HG02798 (cell line): ENCODE measurements at regions not wholly inside any gene's neighbourhood (a gene's known extent, or its start where the extent isn't known, plus 50 kb on each side); places are given as distances from the start of the nearest gene placed in this dataset.

Experiments used
- ATAC-seq: cut with Tn5 transposase; IDR thresholded peaks from one replicate; pipeline ENCODE4 v1.9.1; 2021; ENCODE audit warnings: mild to moderate bottlenecking; ENCODE audit not compliant: unreplicated experiment, poor library complexity

DNA sequence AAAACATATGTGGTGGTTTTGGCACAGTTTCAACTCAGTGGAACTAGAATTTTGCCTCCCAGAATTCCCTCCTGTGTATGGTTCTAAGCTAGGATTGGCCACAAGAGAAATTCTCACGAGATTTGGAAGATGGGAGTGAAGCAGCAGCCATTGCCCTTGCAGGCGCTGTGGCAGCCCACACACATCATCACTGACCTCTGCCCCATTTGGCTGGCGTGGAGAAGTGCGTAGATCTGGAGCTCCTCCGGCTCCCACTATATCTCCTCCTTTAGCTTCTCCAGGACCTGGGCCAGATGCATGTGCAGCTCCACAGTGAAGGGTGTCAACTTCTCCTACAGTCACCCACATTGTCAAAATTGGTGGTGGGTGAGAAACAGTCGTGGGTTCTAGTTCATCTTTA is 199.6 kb downstream of the EFHB start:
- ATAC-seq: no peak

DNA sequence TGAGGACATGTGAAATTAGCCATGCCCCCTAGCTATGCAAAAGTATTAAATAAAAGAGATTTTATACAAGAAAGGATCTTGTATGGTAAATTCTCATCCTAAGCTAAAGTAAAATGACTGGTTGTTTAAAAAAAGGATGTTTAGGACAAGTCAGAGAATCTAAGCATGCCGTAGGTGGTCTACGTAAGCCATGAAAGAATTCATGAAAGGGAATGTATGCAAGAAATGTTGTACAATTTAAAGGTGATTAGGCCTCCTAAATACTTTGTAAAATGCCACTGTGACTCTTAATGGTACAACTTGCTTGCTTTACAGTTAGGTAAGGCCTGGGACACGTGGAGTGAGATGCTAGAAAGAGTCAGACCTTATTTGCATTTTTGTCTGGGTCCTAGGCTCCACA is 209.0 kb downstream of the EFHB start:
- no peak for ATAC-seq

DNA sequence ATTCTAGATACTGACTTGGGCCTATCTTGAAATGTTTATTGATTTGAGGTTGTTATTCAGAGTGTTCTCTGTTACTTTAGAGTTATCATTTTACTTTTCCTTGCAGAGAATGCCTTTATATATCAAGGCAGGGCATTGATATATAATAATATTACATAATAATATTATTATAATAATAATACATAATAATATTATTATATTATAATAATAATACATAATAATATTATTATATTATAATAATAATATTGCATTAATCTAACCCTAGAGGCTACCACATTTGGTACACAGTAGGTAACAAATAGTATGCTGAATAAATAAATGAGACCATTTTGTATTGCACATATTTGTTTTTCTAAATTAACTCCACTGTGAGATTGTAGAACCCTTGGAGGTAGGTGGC is 216.3 kb downstream of the EFHB start:
- ATAC-seq: no peak

DNA sequence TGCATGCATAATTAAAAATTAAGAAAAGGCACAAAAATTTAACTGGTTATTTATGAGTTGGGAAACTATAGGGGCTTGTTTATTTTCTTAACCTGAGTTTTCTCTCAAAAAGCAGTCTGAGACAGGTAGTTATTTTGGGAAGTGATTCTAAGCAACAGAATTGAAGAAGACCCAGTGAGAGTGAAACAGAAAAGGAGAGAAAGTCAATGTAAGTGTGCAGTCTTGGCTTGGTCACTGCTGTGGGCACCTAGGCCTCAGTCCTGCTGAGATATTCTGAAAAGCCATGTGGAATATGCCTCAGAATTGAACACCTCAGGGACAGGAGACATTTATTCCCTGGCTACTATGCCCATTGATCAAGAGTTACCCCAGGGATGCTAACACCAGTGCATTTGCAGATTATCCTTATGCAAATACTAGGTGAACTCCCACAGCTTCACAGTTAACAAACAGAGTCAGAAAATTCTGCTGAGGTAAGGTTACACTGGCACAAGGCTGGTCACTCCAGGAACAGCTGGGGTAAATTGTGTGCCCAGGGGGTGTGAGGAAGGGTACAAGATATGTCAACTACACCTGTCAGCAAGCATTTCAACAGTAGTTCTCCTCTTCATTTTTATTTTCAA is 222.7 kb downstream of the EFHB start:
- no peak for ATAC-seq

DNA sequence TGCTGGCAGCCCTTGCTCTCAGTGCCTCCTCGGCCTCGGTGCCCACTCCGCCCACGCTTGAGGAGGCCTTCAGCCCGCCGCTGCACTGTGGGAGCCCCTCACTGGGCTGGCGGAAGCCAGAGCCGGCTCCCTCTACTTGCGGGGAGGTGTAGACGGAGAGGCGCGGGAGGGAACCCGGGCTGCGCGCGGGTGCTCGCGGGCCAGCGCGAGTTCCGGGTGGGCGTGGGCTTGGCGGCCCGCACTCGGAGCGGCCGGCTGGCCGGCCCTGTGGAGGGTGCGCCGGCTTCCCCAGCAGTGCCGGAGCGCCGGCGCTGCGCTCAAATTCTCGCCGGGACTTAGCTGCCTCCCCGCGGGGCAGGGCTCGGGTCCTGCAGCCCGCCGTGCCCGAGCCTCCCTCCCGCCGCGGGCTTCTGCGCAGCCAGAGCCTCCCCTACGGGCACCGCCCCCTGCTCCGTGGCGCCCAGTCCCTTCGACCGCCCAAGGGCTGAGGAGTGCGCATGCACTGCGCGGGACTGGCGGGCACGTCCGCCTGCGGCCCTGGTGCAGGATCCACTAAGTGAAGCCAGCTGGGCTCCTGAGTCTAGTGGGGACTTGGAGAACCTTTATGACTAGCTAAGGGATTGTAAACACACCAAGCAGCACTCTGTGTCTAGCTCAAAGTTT is 231.5 kb downstream of the EFHB start:
- ATAC-seq: no peak

DNA sequence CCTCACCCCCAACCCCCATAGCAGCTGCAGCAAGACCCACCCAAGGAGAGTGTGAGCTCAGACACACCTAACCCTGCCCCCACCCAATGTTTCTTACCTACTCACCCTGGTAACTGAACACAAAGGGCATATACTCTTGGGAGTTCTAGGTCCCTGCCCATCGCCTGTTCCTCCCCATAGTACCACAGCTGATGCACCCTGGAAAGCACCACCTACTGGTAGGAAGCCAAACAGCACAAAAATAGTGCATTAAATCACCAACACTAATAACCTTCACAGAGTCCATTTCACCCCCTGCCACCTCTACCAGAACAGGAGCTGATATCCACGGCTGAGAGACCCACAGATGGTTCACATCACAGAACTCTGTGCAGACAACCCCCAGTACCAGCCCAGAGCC is 245.2 kb downstream of the EFHB start:
- ATAC-seq: no peak

DNA sequence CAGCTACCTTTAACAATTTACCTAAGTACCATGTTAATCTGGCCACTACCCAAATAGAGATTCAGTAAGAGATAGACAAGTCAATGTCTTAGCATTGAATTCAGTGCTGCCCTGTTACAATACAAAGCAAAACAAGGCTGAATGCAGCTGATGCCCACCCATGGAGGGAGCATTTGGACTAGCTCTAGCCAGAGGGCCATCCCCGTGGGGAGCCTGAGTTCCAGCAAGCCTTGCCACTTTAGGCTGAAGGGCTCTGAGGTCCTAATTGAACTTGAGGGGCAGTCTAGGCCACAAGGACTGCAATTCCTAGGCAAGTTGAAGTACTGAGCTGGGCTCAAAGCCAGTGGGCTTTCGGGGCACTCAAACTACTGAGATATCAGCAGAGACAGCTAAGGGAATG is 265.9 kb downstream of the EFHB start:
- no peak for ATAC-seq

DNA sequence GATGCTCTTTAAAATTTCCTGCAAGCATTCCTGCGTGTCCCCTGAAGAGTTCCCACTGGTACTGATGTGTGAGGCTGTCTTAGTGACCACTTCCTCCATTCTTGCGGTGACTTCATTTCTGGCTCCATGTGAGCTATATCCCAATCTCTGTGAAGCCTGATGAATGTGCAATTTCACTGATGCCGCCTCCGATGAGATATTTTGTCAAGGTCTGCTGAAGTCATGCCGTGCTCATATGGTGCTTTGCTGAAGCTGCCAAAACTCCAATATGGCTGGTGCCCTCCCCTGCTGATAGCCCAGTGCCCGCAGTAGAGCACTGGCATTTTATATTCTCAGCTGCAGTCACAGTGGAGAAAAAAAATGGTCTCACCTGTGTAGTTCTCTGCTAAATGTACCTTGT is 271.5 kb downstream of the EFHB start:
- no peak for ATAC-seq

DNA sequence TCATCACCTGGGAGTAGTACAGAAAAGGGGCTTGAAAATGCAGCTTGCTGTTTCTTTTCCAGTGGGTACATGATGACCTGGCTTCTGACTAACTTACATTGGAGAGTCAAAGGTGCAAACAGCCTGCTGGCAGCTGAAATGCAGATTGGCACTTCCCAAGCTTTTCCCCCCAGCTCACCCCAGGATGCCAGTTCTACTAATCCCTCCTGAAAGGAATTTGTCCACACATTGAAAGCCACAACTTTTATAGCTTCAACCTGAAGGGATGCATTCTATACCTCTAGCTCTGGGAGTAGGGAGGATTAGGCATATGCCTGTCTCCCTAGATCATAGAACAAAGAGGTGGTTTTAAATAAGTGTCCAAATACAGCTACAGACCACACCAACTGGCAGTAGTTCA is 281.7 kb downstream of the EFHB start:
- no peak for ATAC-seq

DNA sequence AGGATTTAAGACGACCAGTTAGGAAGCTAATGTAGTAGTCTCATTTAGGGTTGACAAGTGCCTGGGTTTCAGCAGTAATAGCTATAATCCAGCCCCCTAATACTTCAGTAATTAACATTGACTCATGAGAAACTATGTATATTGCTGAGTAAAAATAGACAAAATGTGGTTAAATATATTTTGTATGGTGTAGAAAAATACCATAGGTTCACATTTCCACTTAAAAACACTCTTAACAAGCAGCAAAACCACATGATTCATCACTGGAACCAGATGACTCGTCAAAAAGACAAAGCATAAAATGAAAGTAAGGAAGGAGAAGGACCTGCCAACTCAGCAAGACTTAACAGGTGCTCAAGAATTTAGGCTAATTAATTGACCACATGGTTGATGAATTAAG is 288.9 kb downstream of the EFHB start:
- ATAC-seq: no peak

DNA sequence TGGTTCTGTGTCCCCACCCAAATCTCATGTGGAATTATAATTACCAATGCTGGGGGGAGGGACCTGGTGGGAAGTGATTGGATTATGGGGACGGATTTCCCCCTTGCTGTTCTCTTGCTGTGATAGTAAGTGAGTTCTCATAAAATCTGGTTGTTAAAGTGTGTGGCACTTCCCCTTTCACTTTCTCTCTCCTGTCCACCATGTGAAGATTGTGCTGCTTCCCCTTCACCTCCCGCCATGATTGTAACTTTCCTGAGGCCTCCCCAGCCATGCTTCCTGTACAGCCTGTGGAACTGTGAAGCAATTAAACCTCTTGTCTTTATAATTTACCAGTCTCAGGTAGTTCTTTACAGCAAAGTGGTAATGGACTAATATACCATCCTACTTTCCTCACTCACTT is 289.6 kb downstream of the EFHB start:
- peak; percentile 43 for ATAC-seq

DNA sequence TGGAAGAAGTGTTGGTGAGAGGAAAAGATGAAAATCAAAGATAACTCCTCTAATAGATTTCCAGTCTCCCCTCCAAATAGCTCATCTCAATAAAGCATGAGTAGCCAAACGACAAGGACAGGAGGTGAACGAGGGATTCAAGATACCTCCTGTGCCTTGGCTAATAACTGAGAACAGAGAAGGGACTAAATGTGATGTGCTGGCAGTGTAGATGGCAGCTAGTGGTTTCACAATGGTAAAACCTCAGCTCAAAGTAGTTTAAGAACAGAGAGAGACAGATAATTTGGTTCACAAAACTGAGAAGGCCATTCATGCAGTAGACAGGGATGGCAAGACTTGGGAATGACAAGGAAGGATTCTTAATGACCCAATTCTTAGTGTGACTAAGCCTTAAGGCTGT is 292.6 kb downstream of the EFHB start:
- no peak for ATAC-seq

DNA sequence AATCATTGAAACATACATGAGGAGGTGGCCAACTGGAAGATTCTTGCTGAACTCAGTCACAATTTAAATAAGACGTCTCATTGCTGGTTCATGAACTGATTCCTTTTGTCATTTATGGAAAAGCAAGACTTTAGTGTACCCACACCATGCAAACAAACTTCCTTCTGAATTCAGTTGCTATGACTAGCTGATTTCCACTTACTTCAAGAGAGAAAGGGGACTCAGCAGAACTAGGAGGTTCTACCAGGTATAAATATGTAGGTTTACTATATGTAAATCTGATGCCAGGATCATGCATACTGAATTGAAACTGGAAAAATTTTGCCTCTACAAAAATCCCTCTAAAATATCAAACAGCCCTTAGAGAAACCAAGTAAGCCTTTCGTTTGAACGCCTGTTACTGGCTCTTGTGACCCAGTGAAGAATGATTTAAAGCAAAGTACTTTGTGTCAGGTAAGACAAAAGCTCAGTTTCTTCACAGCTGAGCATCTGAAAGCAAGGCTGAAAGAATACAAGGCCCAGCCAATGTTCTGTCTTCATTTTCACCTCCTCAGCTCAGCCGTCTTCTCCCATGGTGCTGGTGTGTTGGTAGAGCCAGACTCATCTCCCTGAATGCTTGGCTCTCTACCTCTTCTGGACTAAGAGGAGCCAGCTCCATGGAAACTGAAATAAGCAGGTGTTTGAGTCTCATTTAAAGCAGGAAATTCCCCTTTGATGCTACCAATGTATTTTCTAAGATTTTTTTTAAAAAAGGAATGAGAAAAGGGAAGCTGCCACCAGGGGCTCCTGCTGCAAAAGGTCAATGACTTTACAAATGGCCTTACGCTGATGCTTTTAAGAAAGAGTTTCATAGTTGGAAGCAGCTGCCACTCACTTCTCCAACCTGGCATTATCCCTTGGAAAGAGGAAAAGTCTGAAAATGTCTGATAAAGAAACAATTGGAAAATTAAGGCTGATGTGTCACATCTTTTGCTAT is 301.6 kb downstream of the EFHB start:
- ATAC-seq: no peak

DNA sequence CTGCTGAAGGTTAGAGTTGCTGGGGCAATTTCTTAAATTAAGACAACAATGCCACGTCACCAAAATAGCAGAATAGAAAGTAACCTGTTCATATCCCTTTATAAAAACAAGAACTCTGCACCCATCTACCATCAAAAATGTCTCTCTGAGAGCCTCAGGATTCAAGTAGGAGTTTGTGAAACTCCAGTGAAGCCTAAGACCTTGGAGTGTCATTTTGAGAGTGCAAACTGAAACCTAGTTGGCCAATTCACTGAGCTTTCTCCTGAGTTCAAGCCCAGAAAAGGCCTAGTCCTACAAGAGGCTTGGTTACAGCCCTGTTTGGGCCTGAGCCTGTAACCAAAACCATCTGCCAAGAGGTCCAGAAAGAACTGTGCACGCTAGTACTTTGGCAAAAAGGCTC is 335.1 kb downstream of the EFHB start:
- peak; percentile 74 for ATAC-seq

DNA sequence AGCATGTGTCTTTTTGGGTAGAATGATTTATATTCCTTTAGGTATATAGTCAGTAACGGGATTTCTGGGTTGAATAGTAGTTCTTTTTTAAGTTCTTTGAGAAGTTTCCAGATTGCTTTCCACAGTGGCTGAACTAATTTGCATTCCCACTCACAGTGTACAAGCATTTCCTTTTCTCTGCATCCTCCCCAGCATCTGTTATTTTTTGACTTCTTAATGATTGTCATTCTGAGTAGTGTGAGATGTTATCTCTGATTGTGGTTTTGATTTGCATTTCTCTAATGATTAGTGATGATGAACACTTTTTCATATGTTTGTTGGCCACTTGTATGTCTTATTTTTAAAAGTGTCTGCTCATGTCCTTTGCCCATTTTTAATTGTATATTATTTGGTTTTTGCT is 337.6 kb downstream of the EFHB start:
- peak; percentile 60 for ATAC-seq

DNA sequence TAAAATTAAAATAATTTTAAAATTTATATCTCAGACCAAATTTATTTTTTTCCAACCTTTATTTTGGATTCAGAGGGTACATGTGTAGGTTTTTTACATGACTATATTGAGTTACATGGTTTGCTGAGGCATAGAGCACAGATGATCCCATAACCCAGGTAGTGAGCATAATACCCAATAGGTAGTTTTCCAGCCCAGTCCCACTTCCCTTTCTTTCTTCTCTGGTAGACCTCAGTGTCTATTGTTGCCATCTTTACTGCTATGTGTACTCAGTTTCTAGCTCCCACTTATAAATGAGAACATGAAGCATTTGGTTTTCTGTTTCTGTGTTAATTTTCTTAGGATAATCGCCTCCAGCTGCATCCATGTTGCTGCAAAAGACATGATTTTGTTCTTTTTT is 338.1 kb downstream of the EFHB start:
- ATAC-seq: no peak
